Stimulated activated CD8-positive, alpha-beta memory T cell treated with anti-CD3 and anti-CD28 coated beads, Interleukin-4, amount 100 ng/mL, for 4 hours (primary cell): ENCODE measurements at regions not wholly inside any gene's neighbourhood (a gene's known extent, or its start where the extent isn't known, plus 50 kb on each side); places are given as distances from the start of the nearest gene placed in this dataset.

Experiments used
- DNase-seq, 2 donors: peaks; one replicate each; pipeline ENCODE4 v3.0.0-alpha.2; 2020; ENCODE audit warnings: low read depth in 2 of 2, low spot score in 1 of 2

- no peak for DNase-seq
Observed at GRCh38 chr17:65446043-65446442, 115.4 kb downstream of the AXIN2 start.

- no peak for DNase-seq
Observed at GRCh38 chr17:65444049-65444448, 117.4 kb downstream of the AXIN2 start.

DNA sequence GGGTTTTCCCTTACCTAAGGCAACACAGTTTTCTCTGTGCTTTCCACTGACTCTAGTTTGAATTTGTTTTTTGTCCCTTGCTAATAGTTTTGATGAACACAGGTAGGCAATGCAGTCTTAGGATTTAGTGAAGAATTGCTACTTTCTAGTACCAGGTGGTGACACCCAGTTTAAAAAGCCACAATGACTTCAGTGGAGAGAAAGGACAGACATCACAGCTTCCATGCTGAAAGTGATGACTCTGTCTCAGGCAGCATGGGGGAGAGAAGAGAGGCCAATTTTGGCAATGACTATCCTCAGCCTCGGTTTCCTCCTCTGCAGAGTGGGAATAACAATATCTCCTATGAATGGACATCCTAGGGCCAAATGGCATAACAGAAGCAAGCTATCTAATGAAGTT, 118.8 kb downstream of the AXIN2 start:
- DNase-seq: no peak

DNA sequence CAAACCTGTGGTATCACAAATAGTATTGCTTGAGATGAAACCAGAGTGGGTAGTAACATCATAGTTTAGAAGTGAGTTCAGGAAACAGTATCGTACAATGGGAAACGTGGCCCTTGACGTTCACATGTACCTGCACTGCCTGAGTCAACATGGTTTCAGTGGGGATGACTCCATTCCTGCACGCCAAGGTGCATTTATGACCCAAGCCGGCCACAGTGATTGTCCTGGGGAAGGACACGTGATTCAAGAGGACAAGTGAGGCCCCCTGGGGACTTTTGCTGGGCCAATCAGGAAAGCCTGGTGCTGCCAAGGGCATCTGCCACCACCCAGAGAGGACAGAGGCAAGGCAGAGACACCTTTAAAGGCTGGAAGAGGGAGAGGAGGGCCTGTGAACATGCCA, 119.2 kb downstream of the AXIN2 start:
- no peak for DNase-seq

DNA sequence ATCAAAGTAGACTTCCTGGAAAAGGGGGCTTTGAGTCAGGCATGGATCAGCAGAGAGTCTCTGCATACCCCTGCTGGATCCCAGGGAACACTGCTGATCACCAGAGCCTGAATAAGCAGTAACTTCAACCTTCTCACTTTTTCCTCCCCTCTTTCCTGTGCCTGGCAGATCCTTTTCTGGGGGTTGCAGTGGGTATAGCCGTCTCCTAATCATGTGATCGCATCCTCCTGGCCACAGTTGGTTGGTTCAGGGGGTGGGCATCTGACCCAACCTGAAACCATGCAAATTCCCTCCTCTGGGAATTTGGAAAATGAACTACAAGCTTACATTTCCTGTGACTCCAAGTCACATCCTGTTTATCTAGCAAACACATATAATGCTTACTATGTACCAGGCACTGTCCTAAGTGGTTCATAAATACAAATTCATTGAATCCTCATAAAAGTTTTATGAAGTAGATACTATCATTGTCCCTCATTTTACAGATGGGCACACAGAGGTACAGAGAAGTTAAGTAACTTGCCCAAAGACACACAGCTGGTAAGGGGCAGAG, 120.3 kb downstream of the AXIN2 start:
- no peak for DNase-seq

DNA sequence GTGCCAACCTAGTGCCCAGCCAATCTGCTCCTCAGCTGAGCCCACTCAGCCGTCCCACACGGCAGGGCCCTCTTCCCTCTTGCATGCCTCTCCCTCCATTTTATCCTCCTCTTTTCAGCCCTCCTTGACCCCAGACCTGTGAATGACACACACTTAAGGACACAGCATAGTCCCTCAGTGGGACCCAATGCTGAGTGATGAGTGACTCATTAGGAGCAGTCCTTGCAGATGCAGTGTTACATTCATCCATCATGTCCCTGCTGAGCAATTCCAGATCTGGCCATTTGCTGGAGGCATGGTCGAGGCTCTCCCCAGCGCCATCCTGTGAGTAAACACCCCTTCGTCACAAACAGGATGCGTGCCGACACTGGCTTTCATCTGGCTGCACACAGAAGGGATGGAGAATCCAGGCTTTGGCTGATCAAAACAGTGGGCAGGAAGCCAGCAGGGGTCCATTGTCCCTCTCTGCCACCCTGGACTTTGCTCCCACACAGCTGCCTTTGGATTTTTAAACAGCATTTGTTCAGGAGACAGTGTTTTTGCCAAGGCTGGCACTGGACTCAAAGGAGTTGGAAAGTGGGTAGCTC, 122.6 kb downstream of the AXIN2 start:
- DNase-seq: no peak

DNA sequence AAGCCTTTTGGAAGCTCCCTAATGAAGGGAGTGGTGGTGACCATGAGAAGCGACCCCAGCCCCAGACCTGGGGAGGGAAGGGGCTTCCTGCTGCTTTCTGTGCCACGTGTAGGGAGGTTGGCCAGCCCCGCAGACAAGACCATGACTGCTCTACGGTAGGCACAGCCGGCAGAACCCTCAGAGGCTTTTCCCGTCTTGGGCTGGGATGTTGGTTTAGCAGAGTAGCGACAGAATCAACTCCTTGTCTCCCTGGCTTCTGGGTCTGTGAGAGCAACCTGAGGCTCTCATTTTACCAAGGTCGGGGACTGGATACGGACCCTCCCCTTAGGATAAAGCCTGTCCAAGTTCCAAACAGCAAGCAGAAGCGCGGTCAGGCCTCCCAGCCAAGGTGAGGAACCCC, 123.3 kb downstream of the AXIN2 start:
- DNase-seq: no peak

GRCh38 chr17:65436871-65437270, 124.6 kb downstream of the AXIN2 start:
- DNase-seq: no peak

GRCh38 chr17:65434878-65435277, 126.6 kb downstream of the AXIN2 start:
- DNase-seq: no peak

DNA sequence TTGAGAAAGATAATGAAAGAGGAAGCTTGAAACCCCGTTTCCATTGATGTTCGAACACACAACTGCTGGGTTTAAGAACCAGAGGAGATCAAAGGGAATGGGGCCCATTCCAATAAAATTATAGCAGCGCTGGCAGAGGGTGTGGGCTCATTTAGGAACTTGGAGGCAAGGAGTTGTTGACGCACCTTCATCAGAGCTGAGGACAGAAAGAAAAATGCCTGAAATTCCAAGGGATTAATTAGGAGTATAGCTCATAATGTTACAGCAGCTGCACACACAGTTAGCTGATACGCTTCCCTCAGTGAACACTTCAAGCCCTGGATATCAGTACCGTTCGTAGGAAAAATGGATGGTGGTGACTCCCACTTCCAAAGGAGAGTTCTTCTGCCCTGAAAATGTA, 127.2 kb downstream of the AXIN2 start:
- DNase-seq: no peak

GRCh38 chr17:65433592-65433991, 127.9 kb downstream of the AXIN2 start:
- DNase-seq: no peak

- DNase-seq: no peak
Observed at GRCh38 chr17:65433157-65433556, 128.3 kb downstream of the AXIN2 start.

DNA sequence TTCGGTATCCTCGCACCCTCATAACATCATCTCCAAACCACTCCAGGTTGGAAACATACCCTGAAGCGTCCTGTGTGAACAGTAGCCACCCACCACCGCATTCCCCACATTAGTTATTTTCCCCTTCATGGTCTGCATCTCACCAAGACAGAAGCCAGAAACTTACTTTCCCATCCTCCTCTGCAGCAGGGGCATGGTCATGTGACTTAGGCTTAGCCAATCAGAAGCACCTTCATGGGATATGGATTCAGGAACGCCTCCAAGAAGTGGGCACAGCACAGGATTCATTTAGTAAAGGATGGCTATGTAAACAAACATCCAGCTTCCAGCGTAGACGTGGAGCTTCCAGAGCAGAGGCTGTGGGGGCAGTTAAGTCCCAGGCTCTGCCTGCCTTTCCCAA, 130.3 kb downstream of the AXIN2 start:
- no peak for DNase-seq

DNA sequence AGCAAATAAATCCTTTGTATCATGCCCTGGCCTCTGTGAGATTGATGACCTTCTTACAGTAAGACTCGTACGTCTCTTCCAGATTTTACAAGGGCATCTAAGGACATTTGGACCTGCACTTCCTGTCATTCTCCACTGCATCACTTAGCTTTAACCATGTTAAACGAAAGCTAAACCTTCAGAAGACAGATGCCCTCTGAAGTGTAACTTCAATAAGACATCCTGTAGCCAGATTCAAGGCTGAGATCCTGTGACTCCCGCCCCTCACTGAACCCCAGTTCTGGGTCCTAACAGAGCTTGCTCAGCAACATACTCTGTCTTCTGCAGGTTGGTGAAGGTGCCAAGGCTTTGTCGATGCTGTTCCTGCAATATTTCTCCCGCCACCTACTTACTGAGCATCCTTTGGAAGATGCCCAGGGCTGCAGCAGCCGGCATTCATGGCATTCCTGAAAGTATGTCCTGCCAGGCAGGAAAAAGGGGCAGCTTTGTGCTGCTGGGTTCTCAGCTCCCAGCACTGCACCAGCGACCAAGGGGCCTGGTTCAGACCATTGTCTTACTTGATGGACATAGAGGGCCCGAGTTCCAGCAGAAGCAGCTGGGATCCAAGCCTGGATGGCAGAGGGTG, 131.1 kb downstream of the AXIN2 start:
- no peak for DNase-seq

DNA sequence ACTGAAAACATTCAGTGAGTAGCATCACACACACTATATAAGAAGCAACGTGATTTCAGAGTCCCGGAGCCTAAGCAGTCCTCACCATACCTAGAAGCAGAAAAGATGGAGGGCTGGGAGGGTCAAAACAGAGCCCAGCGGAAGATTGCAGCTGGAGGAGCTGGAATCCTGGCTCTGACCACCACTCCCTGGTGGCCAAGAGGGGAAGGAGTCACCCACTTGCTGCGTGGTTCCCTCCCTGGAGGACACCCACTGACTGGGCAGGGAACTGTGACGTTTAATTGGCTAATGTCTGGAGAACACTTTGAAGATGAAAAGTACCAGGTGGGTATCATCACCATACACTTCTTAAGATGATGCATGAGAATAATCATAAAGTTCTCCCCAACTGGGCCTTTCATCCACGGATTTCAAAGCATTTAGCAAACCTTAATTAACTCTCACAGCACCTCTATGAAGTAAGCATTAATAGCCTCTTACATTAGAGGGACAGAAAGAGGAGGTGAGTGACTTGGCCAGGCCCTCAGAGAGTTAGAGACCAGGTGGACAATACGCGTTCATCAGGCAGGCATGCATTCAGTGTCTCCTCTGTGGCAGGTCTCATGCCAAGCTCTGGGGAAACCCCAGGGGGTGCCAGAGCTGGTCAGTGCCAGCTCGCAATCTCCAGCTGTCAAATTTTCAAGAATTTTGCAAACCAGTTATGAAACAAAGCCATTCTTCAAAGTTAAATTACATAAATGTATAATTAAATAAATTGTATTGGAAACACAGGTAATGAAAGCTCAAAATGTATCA, 137.9 kb downstream of the AXIN2 start:
- no peak for DNase-seq

- DNase-seq: no peak
Observed at GRCh38 chr17:65418622-65419021, 142.8 kb downstream of the AXIN2 start.

DNA sequence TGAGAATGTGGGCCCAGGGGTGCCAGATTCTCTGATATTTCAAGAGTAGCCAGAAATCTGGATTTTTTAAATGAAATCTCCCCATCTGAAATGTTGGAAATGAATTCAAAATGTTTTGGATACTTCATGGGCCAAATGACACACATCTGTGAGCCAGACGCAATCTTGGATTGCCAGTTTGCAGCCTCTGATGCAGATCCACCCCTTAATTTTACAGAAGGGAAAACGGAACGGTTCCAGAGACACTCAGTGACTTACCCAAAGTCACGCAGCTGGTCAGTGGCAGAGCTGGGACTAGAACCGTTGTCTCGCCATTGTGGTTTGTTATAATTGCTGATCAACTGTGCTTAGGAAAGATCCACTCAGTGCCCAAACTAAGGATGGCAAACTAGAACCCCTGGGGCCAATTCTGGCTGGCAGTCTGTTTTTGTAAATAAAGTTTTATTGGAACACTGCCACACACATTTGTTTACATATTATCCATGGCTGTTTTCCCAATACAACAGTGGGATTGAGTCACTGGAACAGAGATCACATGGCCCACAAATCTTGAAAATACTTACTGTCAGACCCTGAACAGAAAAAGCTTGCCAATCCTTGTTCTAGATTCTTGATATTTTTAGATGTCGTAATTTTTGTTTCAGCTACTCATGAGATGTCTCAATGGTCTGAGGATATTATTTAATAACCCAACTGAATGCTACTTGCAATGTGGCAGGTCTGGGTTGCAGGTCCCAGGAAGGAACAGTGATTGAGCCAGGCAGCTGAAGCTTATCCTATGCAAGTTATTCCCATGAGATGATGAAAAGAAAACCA, 143.8 kb downstream of the AXIN2 start:
- no peak for DNase-seq

DNA sequence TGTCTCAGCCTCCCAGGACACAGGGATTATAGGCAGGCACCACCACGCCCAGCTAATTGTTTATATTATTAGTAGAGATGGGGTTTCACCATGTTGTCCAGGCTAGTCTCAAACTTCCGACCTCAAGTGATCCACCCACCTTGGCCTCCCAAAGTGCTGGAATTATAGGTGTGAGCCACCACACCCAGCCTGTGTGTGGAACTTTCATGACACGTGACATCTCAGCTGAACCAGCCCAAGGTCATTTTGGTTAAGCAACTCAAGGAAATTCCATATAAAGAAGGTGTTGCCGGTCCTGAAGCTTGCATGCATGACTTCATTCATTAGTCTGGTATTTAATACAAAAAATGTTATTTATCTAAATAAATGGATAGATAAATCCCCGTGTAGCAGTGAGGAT, 145.5 kb downstream of the AXIN2 start:
- DNase-seq: no peak

GRCh38 chr17:65413390-65413789, 148.1 kb downstream of the AXIN2 start:
- DNase-seq: no peak

DNA sequence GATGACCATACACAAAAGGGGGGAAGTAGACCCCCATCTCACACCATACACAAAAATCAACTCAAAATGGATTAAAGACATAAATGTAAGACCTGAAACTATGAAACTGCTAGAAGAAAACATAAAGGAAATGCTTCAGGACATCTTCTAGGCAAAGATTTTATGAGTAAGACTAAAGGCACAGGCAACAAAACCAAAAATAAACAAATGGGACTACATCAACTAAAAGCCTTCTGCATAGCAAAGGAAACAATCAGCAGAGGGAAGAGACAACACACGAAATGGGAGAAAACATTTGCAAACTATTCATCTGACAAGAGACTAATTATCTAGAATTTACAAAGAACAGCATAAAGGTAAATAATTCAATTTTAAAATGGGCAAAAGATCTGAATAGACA, 152.1 kb downstream of the AXIN2 start:
- no peak for DNase-seq

GRCh38 chr17:65408050-65408449, 153.4 kb downstream of the AXIN2 start:
- DNase-seq: no peak
